H1 (cell line): ENCODE measurements at regions not wholly inside any gene's neighbourhood (a gene's known extent, or its start where the extent isn't known, plus 50 kb on each side); places are given as distances from the start of the nearest gene placed in this dataset.

Source experiments
- CTCF ChIA-PET: fragments of 300-600 bp; sonication (Branson Sonifier 250); formaldehyde crosslinking; loops from one replicate; lab custom pipeline; 2021; ENCODE audit not compliant: partially characterized antibody; lab: Charles Lee
- POLR2A ChIA-PET: fragments of 300-600 bp; sonication (Branson Sonifier 250); formaldehyde crosslinking; loops from one replicate; lab custom pipeline; 2021; ENCODE audit warnings: inconsistent platforms; ENCODE audit not compliant: partially characterized antibody; lab: Charles Lee
- DNase-seq, 2 experiments: peaks; one replicate each; pipeline versions ENCODE4 v3.0.0 to v3.0.0-alpha.2; 2010 to 2022; ENCODE audit warnings: low spot score in 2 of 2, low read depth in 1 of 2, mixed read lengths in 1 of 2
- FAIRE-seq: peaks from 2 replicates; lab custom pipeline; 2011; peaks lifted over from hg19 to GRCh38; lab: Jason Lieb, UNC
- H2AFZ ChIP-seq: 2 replicates; pipeline ENCODE4 v1.8.1; 2012; ENCODE audit warnings: low read length, inconsistent platforms
- H2AK5ac ChIP-seq: 2 replicates; pipeline ENCODE4 v1.6.1; 2013; ENCODE audit warnings: low read depth, low read length
- H2BK120ac ChIP-seq: replicated peaks from 2 replicates; pipeline ENCODE3; 2013; ENCODE audit warnings: low read depth, low read length, inconsistent platforms
- H2BK12ac ChIP-seq: 2 replicates; pipeline ENCODE4 v1.6.1; 2013; ENCODE audit warnings: low read depth, low read length
- H2BK15ac ChIP-seq: 2 replicates; pipeline ENCODE4 v1.6.1; 2013; ENCODE audit warnings: low read length
- H2BK20ac ChIP-seq: 2 replicates; pipeline ENCODE4 v1.6.1; 2013; ENCODE audit warnings: low read length
- H2BK5ac ChIP-seq: 2 replicates; pipeline ENCODE4 v1.6.1; 2013; ENCODE audit warnings: low read depth, low read length
- H3K14ac ChIP-seq: 2 replicates; pipeline ENCODE4 v1.6.1; 2013; ENCODE audit warnings: inconsistent platforms; ENCODE audit not compliant: insufficient read length
- H3K18ac ChIP-seq: 2 replicates; pipeline ENCODE4 v1.6.1; 2013; ENCODE audit warnings: low read length; ENCODE audit errors: extremely low read depth
- H3K23ac ChIP-seq: 2 replicates; pipeline ENCODE4 v1.6.1; 2013; ENCODE audit warnings: inconsistent platforms; ENCODE audit not compliant: insufficient read length
- H3K23me2 ChIP-seq: 2 replicates; pipeline ENCODE4 v1.6.1; 2013; ENCODE audit warnings: low read depth, low read length
- H3K27ac ChIP-seq: 2 replicates; pipeline ENCODE4 v1.6.1; 2011; ENCODE audit warnings: low read depth, low read length, inconsistent platforms
- H3K27me3 ChIP-seq, 4 experiments: replicated peaks in 1 of 4; 1 replicate in 1 of 4; 2 replicates in 3 of 4; pipeline versions ENCODE4 v1.6.1 to v1.8.1; 2011 to 2013; ENCODE audit warnings: low read length in 3 of 4, mild to moderate bottlenecking in 3 of 4, inconsistent platforms in 2 of 4, mixed read lengths in 2 of 4, moderate library complexity in 1 of 4; ENCODE audit not compliant: control insufficient read depth in 3 of 4, insufficient read depth in 3 of 4; ENCODE audit errors: extremely low read depth in 1 of 4
- H3K36me3 ChIP-seq, 4 experiments: 2 replicates each; pipeline versions ENCODE4 v1.6.1 to v1.8.1; 2011 to 2013; ENCODE audit warnings: mild to moderate bottlenecking in 4 of 4, low read length in 3 of 4, moderate library complexity in 2 of 4, control low read depth in 1 of 4, inconsistent platforms in 1 of 4; ENCODE audit not compliant: insufficient read depth in 4 of 4, control insufficient read depth in 2 of 4
- H3K4ac ChIP-seq: replicated peaks from 2 replicates; pipeline ENCODE3; 2013; ENCODE audit warnings: low read length, low read depth, mixed read lengths, inconsistent platforms; ENCODE audit not compliant: insufficient read length
- H3K4me1 ChIP-seq, 4 experiments: replicated peaks in 1 of 4; 1 replicate in 1 of 4; 2 replicates in 3 of 4; pipeline versions ENCODE4 v1.6.1 to v1.8.1; 2011 to 2013; ENCODE audit warnings: low read length in 3 of 4, inconsistent platforms in 2 of 4, mixed read lengths in 1 of 4; ENCODE audit not compliant: insufficient read depth in 4 of 4, control insufficient read depth in 3 of 4
- H3K4me2 ChIP-seq, 2 experiments: 2 replicates each; pipeline versions ENCODE4 v1.6.1 to v1.8.1; 2011 to 2013; ENCODE audit warnings: low read depth in 2 of 2, low read length in 2 of 2, control low read depth in 1 of 2, inconsistent platforms in 1 of 2, mild to moderate bottlenecking in 1 of 2; ENCODE audit not compliant: insufficient read depth in 1 of 2
- H3K4me3 ChIP-seq, 4 experiments: fragments of 200-600, 300-600 bp in 1 of 4; sonication (generic), shearing (Covaris generic), sonication (Bioruptor Twin) in 1 of 4; 2 replicates each; pipeline versions ENCODE4 v1.5.1 to v1.8.1; 2011 to 2016; ENCODE audit warnings: low read length in 4 of 4, low read depth in 3 of 4, control low read depth in 2 of 4, inconsistent platforms in 2 of 4, mild to moderate bottlenecking in 2 of 4, mixed read lengths in 1 of 4, moderate library complexity in 1 of 4; ENCODE audit not compliant: insufficient read depth in 2 of 4; ENCODE audit errors: extremely low read depth in 1 of 4
- H3K56ac ChIP-seq: replicated peaks from 2 replicates; pipeline ENCODE3; 2013; ENCODE audit warnings: low read depth, mild to moderate bottlenecking, mixed read lengths, low read length, inconsistent platforms; ENCODE audit not compliant: insufficient read length
- H3K79me1 ChIP-seq: 2 replicates; pipeline ENCODE4 v1.6.1; 2013; ENCODE audit warnings: low read depth, low read length, control low read depth
- H3K79me2 ChIP-seq, 2 experiments: 2 replicates each; pipeline versions ENCODE4 v1.6.1 to v1.8.1; 2012 to 2013; ENCODE audit warnings: low read length in 2 of 2, mild to moderate bottlenecking in 2 of 2, inconsistent platforms in 1 of 2; ENCODE audit not compliant: insufficient read depth in 2 of 2, control insufficient read depth in 1 of 2
- H3K9ac ChIP-seq, 4 experiments: replicated peaks in 1 of 4; 1 replicate in 1 of 4; 2 replicates in 3 of 4; pipeline versions ENCODE4 v1.6.1 to v1.8.1; 2011 to 2013; ENCODE audit warnings: low read depth in 3 of 4, low read length in 3 of 4, control low read depth in 2 of 4, mild to moderate bottlenecking in 2 of 4, moderate library complexity in 2 of 4, inconsistent platforms in 1 of 4; ENCODE audit errors: extremely low read depth in 1 of 4
- H3K9me3 ChIP-seq, 2 experiments: 2 replicates each; pipeline versions ENCODE4 v1.6.1 to v1.8.1; 2012 to 2013; ENCODE audit warnings: mild to moderate bottlenecking in 2 of 2, moderate library complexity in 2 of 2, control low read depth in 1 of 2, inconsistent platforms in 1 of 2, low read depth in 1 of 2, low read length in 1 of 2, mixed read lengths in 1 of 2; ENCODE audit not compliant: insufficient read depth in 2 of 2
- H4K20me1 ChIP-seq, 2 experiments: replicated peaks in 1 of 2; 2 replicates each; pipeline versions ENCODE3 to v1.8.1; 2011 to 2013; ENCODE audit warnings: inconsistent platforms in 2 of 2, low read length in 2 of 2, mild to moderate bottlenecking in 1 of 2; ENCODE audit not compliant: insufficient read depth in 2 of 2, control insufficient read depth in 1 of 2
- H4K5ac ChIP-seq: 2 replicates; pipeline ENCODE4 v1.6.1; 2013; ENCODE audit warnings: low read length, low read depth, mixed read lengths, inconsistent platforms; ENCODE audit not compliant: insufficient read length
- H4K8ac ChIP-seq: 2 replicates; pipeline ENCODE4 v1.8.0; 2013; ENCODE audit warnings: mild to moderate bottlenecking, moderate library complexity, low read length, inconsistent platforms; ENCODE audit not compliant: insufficient read depth; ENCODE audit errors: extremely low read depth
- H4K91ac ChIP-seq: replicated peaks from 2 replicates; pipeline ENCODE3; 2013; ENCODE audit warnings: low read length, mixed read lengths, inconsistent platforms; ENCODE audit not compliant: insufficient read length
- HDAC2 ChIP-seq, 2 experiments: fragments of 300-600 bp in 1 of 2; sonication (generic) in 1 of 2; IDR thresholded peaks; 2 replicates each; pipeline ENCODE4 v1.6.1; 2011 to 2012; ENCODE audit warnings: low read depth in 2 of 2, low read length in 2 of 2, mild to moderate bottlenecking in 2 of 2, moderate library complexity in 2 of 2, borderline replicate concordance in 1 of 2, inconsistent platforms in 1 of 2
- SUZ12 ChIP-seq: fragments of 200-600 bp; sonication (generic); IDR thresholded peaks from 2 replicates; pipeline ENCODE4 v1.6.1; 2012; ENCODE audit warnings: mild to moderate bottlenecking, inconsistent platforms, low read length, moderate library complexity, mixed read lengths
- WGBS, 2 experiments: shearing (Covaris generic) in 1 of 2; methylation state at CpG; one replicate each; pipeline versions ENCODE4 v1.1.6 to v1.1.7; 2013 to 2015; ENCODE audit warnings: low lambda C conversion rate in 2 of 2, mixed read lengths in 2 of 2, inconsistent platforms in 1 of 2, low coverage in 1 of 2, missing lambda C conversion rate in 1 of 2; ENCODE audit not compliant: insufficient replicate concordance in 2 of 2, insufficient coverage in 1 of 2, insufficient read length in 1 of 2; ENCODE audit errors: extremely low coverage in 1 of 2, missing lambda C conversion rate in 1 of 2; 5-methylcytosine and 5-hydroxymethylcytosine counted together
- TF ChIP-seq, protein P1 (sequence below): IDR thresholded peaks from 2 replicates; pipeline ENCODE4 v1.6.1; 2012; ENCODE audit warnings: inconsistent platforms

GRCh38 chr14:83147006-83147405 lies 1613.4 kb upstream of the SEL1L start:
- Histone ChIP-seq H3K9me3 (no peaks in the 10 kb centered on the region), H3K23ac (no peak overlapping the region), H2BK5ac (no peak overlapping the region), H2BK20ac (no peak overlapping the region), H2BK120ac (no peak overlapping the region), H3K4me2 (no peak overlapping the region), H3K27me3 (no peaks in the 10 kb centered on the region), H3K4me1 (no peaks in the 10 kb centered on the region), H3K79me1 (no peaks in the 10 kb centered on the region), H3K4ac (no peak overlapping the region), H3K4me3 (no peak overlapping the region), H4K20me1 (no peaks in the 10 kb centered on the region), H3K36me3 (no peaks in the 10 kb centered on the region), H3K79me2 (no peaks in the 10 kb centered on the region), H3K14ac (no peak overlapping the region), H2AFZ (no peak overlapping the region), H2BK12ac (no peak overlapping the region), H3K56ac (no peak overlapping the region), H4K91ac (no peak overlapping the region), H2BK15ac (no peak overlapping the region), H4K8ac (no peak overlapping the region), H3K9ac (no peak overlapping the region), H3K23me2 (no peaks in the 10 kb centered on the region), H2AK5ac (no peak overlapping the region), H3K27ac (no peak overlapping the region), H3K18ac (no peak overlapping the region), H4K5ac (no peak overlapping the region)
- FAIRE-seq (no peak), DNase-seq (no peak)
- WGBS, 2 experiments: 83% methylated on average over 3 of the region's 3 CpGs; no CpG with 5 or more reads in 1 of the 2 experiments
- TF ChIP-seq, protein P1, sequence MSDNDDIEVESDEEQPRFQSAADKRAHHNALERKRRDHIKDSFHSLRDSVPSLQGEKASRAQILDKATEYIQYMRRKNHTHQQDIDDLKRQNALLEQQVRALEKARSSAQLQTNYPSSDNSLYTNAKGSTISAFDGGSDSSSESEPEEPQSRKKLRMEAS: no peak
- TF ChIP-seq SUZ12: no peak
- no peak for TF ChIP-seq HDAC2 (IDR thresholded peaks at IDR 0.05; ENCODE audit: borderline replicate concordance in 1 of 2, low read depth in 2 of 2, low read length in 2 of 2)
- POLR2A ChIA-PET: no interaction called here
- CTCF ChIA-PET: no interaction called here
